K562 (cell line): ENCODE measurements at regions not wholly inside any gene's neighbourhood (a gene's known extent, or its start where the extent isn't known, plus 50 kb on each side); places are given as distances from the start of the nearest gene placed in this dataset.

Experiments used
- ATAC-seq: fragments of 200-7000 bp; cut with Tn5 transposase; 3 replicates; pipeline ENCODE4 v1.9.1; 2020; ENCODE audit warnings: moderate library complexity
- BruUV-seq: library from RNA; stranded (reverse); fragments of 400-500 nt; replicated peaks from 2 replicates; lab custom pipeline; 2021; lab: Mats Ljungman, UMichigan
- CTCF ChIA-PET: fragments of 300-600 bp; formaldehyde crosslinking; extraction: SDS; loops from one replicate; lab custom pipeline; 2021; ENCODE audit warnings: low intra/inter-chr PET ratio; lab: Yijun Ruan, JAX
- POLR2A ChIA-PET: fragments of 300-600, 350-650 bp; sonication (Branson Sonifier 250); formaldehyde crosslinking; extraction: SDS; loops from one replicate; lab custom pipeline; 2021; ENCODE audit warnings: antibody characterized with exemption, inconsistent platforms; lab: Yijun Ruan, JAX
- DNase-seq, 4 experiments: peaks; one replicate each; pipeline versions ENCODE4 v3.0.0 to v3.0.0-alpha.2; 2011 to 2018; ENCODE audit warnings: low spot score in 3 of 4, mixed read lengths in 3 of 4; ENCODE audit errors: extremely low read depth in 1 of 4
- FAIRE-seq: peaks from 2 replicates; lab custom pipeline; 2011; peaks lifted over from hg19 to GRCh38; lab: Jason Lieb, UNC
- H2AFZ ChIP-seq: 2 replicates; pipeline ENCODE4 v1.6.0; 2011; ENCODE audit warnings: low read depth, low read length, control low read depth, inconsistent platforms
- H3K27ac ChIP-seq: fragments of 200-600 bp; 3 replicates; pipeline ENCODE4 v1.8.0; 2011; ENCODE audit warnings: low read depth, mild to moderate bottlenecking, control low read depth, inconsistent platforms, low read length, moderate library complexity, mixed read lengths; ENCODE audit errors: extremely low read depth
- H3K27me3 ChIP-seq, 2 experiments: fragments of 300-600 bp in 1 of 2; 2 replicates in 1 of 2; 3 replicates in 1 of 2; pipeline versions ENCODE4 v1.6.0 to v1.8.0; 2011; ENCODE audit warnings: inconsistent platforms in 2 of 2, low read length in 2 of 2, mild to moderate bottlenecking in 1 of 2, mixed read lengths in 1 of 2, moderate library complexity in 1 of 2; ENCODE audit not compliant: control insufficient read depth in 2 of 2, insufficient read depth in 2 of 2
- H3K36me3 ChIP-seq: fragments of 300-600 bp; 3 replicates; pipeline ENCODE4 v1.8.0; 2011; ENCODE audit warnings: mild to moderate bottlenecking, low read length, inconsistent platforms; ENCODE audit not compliant: control insufficient read depth, insufficient read depth
- H3K4me1 ChIP-seq, 2 experiments: fragments of 200-600 bp in 1 of 2; replicated peaks in 1 of 2; 2 replicates in 1 of 2; 3 replicates in 1 of 2; pipeline versions ENCODE4 v1.5.1 to v1.8.0; 2011; ENCODE audit warnings: inconsistent platforms in 2 of 2, low read length in 2 of 2, mild to moderate bottlenecking in 1 of 2, mixed read lengths in 1 of 2, moderate library complexity in 1 of 2; ENCODE audit not compliant: control insufficient read depth in 2 of 2, insufficient read depth in 2 of 2
- H3K4me2 ChIP-seq: 2 replicates; pipeline ENCODE4 v1.6.1; 2011; ENCODE audit warnings: low read length, control low read depth, inconsistent platforms, mixed read lengths; ENCODE audit not compliant: insufficient read depth
- H3K4me3 ChIP-seq: fragments of 200-600 bp; sonication (generic), shearing (Covaris generic); 2 replicates; pipeline ENCODE4 v1.5.1; 2016; ENCODE audit warnings: control low read depth, inconsistent platforms
- H3K79me2 ChIP-seq: fragments of 200-600 bp; 3 replicates; pipeline ENCODE4 v1.8.0; 2011; ENCODE audit warnings: low read length, inconsistent platforms; ENCODE audit not compliant: control insufficient read depth, insufficient read depth
- H3K9ac ChIP-seq, 2 experiments: 2 replicates each; pipeline versions ENCODE4 v1.6.0 to v1.6.1; 2011; ENCODE audit warnings: low read depth in 2 of 2, low read length in 2 of 2, control low read depth in 1 of 2, inconsistent platforms in 1 of 2, mild to moderate bottlenecking in 1 of 2, mixed read lengths in 1 of 2; ENCODE audit not compliant: insufficient read depth in 1 of 2
- H3K9me1 ChIP-seq: one replicate; pipeline ENCODE4 v1.6.0; 2011; ENCODE audit warnings: inconsistent platforms, mild to moderate bottlenecking, low read length, moderate library complexity; ENCODE audit not compliant: control insufficient read depth, insufficient read depth
- H3K9me3 ChIP-seq: replicated peaks from 2 replicates; pipeline ENCODE4 v1.5.1; 2011; ENCODE audit warnings: low read depth, low read length, inconsistent platforms; ENCODE audit not compliant: control insufficient read depth, insufficient read depth
- H4K20me1 ChIP-seq: replicated peaks from 2 replicates; pipeline ENCODE4 v1.6.1; 2011; ENCODE audit warnings: low read length, inconsistent platforms, mixed read lengths; ENCODE audit not compliant: control insufficient read depth, insufficient read depth
- ARNT ChIP-seq, 2 experiments: fragments of 450-650 bp; IDR thresholded peaks; 2 replicates each; pipeline ENCODE4 v1.6.1; 2016; ENCODE audit warnings: mild to moderate bottlenecking in 1 of 2
- CBFA2T3 ChIP-seq: fragments of 450-650 bp; IDR thresholded peaks from 2 replicates; pipeline ENCODE4 v1.6.1; 2017
- CHD4 ChIP-seq: fragments of 200-600 bp; sonication (generic); IDR thresholded peaks from 3 replicates; pipeline ENCODE4 v1.6.1; 2012; ENCODE audit warnings: low read depth, mild to moderate bottlenecking, mixed read lengths, low read length, inconsistent platforms; ENCODE audit not compliant: insufficient read depth, insufficient replicate concordance, poor library complexity, severe bottlenecking
- E2F5 ChIP-seq: sonication (generic); formaldehyde crosslinking; IDR thresholded peaks from 2 replicates; pipeline ENCODE4 v1.8.0; 2022; ENCODE audit warnings: mild to moderate bottlenecking, missing genetic modification reagents
- ESRRB ChIP-seq: fragments of 250-450 bp; sonication (Bioruptor Pico); IDR thresholded peaks from 2 replicates; pipeline ENCODE4 v1.5.0; 2020; ENCODE audit warnings: mild to moderate bottlenecking, moderate library complexity, borderline replicate concordance
- HOXB6 ChIP-seq: fragments of 250-450 bp; sonication (Bioruptor Pico); IDR thresholded peaks from 2 replicates; pipeline ENCODE4 v1.5.1; 2022; ENCODE audit warnings: mild to moderate bottlenecking, borderline replicate concordance
- NR2C2 ChIP-seq, 2 experiments: fragments of 200-800 bp in 1 of 2; sonication (Bioruptor generic) in 1 of 2; sonication (generic) in 1 of 2; formaldehyde crosslinking in 1 of 2; IDR thresholded peaks; 2 replicates each; pipeline versions ENCODE4 v1.6.1 to v1.8.0; 2016 to 2022; ENCODE audit warnings: mild to moderate bottlenecking in 1 of 2, missing compliant biosample characterization in 1 of 2, missing genetic modification characterization in 1 of 2, missing genetic modification reagents in 1 of 2
- PHB2 ChIP-seq: fragments of 450-650 bp; IDR thresholded peaks from 2 replicates; pipeline ENCODE4 v1.6.1; 2017; ENCODE audit warnings: low read depth
- PREB ChIP-seq: sonication (generic); formaldehyde crosslinking; IDR thresholded peaks from 2 replicates; pipeline ENCODE4 v1.8.1; 2023; ENCODE audit warnings: mild to moderate bottlenecking, missing genetic modification reagents
- SUPT5H ChIP-seq: fragments of 450-650 bp; IDR thresholded peaks from 2 replicates; pipeline ENCODE4 v1.6.1; 2016
- ZNF134 ChIP-seq: fragments of 250-450 bp; sonication (Bioruptor Pico); conservative IDR thresholded peaks from 2 replicates; pipeline ENCODE4 v1.4.0; 2020
- ZNF212 ChIP-seq: fragments of 450-650 bp; formaldehyde crosslinking; IDR thresholded peaks from 2 replicates; pipeline ENCODE4 v1.4.0; 2020; ENCODE audit warnings: mild to moderate bottlenecking
- ZNF445 ChIP-seq: fragments of 250-450 bp; sonication (Bioruptor Pico); IDR thresholded peaks from 2 replicates; pipeline ENCODE4 v1.4.0; 2020; ENCODE audit warnings: low read depth, mild to moderate bottlenecking, moderate library complexity
- ZNF75A ChIP-seq: fragments of 450-650 bp; formaldehyde crosslinking; IDR thresholded peaks from 2 replicates; pipeline ENCODE4 v1.4.0; 2020; ENCODE audit warnings: mild to moderate bottlenecking
- ZSCAN32 ChIP-seq: fragments of 450-650 bp; formaldehyde crosslinking; IDR thresholded peaks from 2 replicates; pipeline ENCODE4 v1.4.0; 2020; ENCODE audit warnings: mild to moderate bottlenecking, moderate library complexity
- WGBS: fragments of 100-300 bp; shearing (Covaris generic); methylation state at CpG from one replicate; pipeline ENCODE4 v1.1.6; 2016; ENCODE audit warnings: low coverage, mixed read lengths; ENCODE audit not compliant: insufficient coverage; ENCODE audit errors: missing lambda C conversion rate; 5-methylcytosine and 5-hydroxymethylcytosine counted together
- in situ Hi-C: fragments of 300-500 bp; cut with MboI; formaldehyde crosslinking; loops from 4 replicates; pipeline ENCODE4 v1.15.0; 2018; ENCODE audit warnings: inconsistent platforms, mixed read lengths
- intact Hi-C: fragments of 100-400 bp; cut with micrococcal nuclease; formaldehyde crosslinking; loops from 2 replicates; pipeline ENCODE4 v1.14.2; 2022
- TF ChIP-seq, protein P1 (sequence below): sonication (generic); formaldehyde crosslinking; IDR thresholded peaks from 2 replicates; pipeline ENCODE4 v1.8.0; 2022; ENCODE audit warnings: mild to moderate bottlenecking, missing genetic modification reagents
- TF ChIP-seq, protein P2 (sequence below): fragments of 450-650 bp; formaldehyde crosslinking; IDR thresholded peaks from 2 replicates; pipeline ENCODE4 v1.4.0; 2020; ENCODE audit warnings: mild to moderate bottlenecking, moderate library complexity
- TF ChIP-seq, protein P3 (sequence below): fragments of 250-450 bp; sonication (Bioruptor Pico); IDR thresholded peaks from 2 replicates; pipeline ENCODE4 v1.6.1; 2021; ENCODE audit warnings: mild to moderate bottlenecking
- TF ChIP-seq, protein P4 (sequence below): fragments of 450-650 bp; formaldehyde crosslinking; IDR thresholded peaks from 2 replicates; pipeline ENCODE4 v1.4.0; 2020; ENCODE audit warnings: mild to moderate bottlenecking, moderate library complexity

DNA sequence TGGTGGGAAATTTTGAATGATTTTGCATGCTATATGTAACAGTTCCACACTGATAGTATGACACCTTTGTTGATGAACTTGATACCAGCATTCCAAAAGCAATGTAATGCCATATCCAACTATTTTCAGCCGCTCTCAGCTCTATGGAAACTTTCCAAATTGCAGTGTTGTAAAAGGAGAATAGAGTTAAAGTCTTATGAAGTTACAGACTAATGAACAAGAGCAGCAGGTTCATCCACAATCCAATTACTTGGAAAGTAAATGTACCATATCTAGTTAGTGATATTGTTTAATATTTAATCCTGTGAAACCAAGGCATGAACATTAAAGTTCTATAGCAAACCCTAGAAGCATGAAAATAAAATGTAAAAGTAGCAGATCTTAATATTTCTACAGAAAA is 418.2 kb downstream of the TUSC1 start:
- Histone ChIP-seq H2AFZ (no peak overlapping the region), H3K9me3 (no peaks in the 10 kb centered on the region), H3K27me3 (no peaks in the 10 kb centered on the region), H3K27ac (no peak overlapping the region), H3K9ac (no peak overlapping the region), H3K4me3 (no peak overlapping the region), H3K4me1 (no peaks in the 10 kb centered on the region), H3K4me2 (no peak overlapping the region), H4K20me1 (no peaks in the 10 kb centered on the region), H3K36me3 (no peaks in the 10 kb centered on the region), H3K79me2 (no peaks in the 10 kb centered on the region), H3K9me1 (no peaks in the 10 kb centered on the region)
- in situ Hi-C loops (no loop called here), intact Hi-C loops (no loop called here)
- BruUV-seq: no TSS peak
- WGBS: no CpG with 5 or more reads among the region's 1 CpG
- FAIRE-seq (no peak), ATAC-seq (no peak), DNase-seq (no peak)
- ChIA-PET CTCF (no interaction called here), POLR2A (no interaction called here)
- TF ChIP-seq ZNF212 (CRISPR knock-in tag) (no peak), HOXB6 (CRISPR knock-in tag) (no peak), ARNT (IDR thresholded peaks at IDR 0.05) (no peak), PHB2 (no peak), ZNF445 (no peak), CHD4 (no peak), ZNF75A (CRISPR knock-in tag) (no peak), E2F5 (no peak), NR2C2 (CRISPR knock-in tag; IDR thresholded peaks at IDR 0.05) (no peak), NR2C2 (tag; IDR thresholded peaks at IDR 0.05) (no peak), SUPT5H (no peak), ZSCAN32 (CRISPR knock-in tag) (no peak), PREB (no peak), CBFA2T3 (no peak), ESRRB (CRISPR knock-in tag) (no peak), ZNF134 (no peak)
- TF ChIP-seq, protein P1, sequence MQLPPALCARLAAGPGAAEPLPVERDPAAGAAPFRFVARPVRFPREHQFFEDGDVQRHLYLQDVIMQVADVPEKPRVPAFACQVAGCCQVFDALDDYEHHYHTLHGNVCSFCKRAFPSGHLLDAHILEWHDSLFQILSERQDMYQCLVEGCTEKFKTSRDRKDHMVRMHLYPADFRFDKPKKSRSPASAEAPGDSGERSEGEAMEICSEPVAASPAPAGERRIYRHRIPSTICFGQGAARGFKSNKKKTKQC: no peak
- TF ChIP-seq, protein P2, sequence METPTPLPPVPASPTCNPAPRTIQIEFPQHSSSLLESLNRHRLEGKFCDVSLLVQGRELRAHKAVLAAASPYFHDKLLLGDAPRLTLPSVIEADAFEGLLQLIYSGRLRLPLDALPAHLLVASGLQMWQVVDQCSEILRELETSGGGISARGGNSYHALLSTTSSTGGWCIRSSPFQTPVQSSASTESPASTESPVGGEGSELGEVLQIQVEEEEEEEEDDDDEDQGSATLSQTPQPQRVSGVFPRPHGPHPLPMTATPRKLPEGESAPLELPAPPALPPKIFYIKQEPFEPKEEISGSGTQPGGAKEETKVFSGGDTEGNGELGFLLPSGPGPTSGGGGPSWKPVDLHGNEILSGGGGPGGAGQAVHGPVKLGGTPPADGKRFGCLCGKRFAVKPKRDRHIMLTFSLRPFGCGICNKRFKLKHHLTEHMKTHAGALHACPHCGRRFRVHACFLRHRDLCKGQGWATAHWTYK (CRISPR knock-in tag): no peak
- TF ChIP-seq, protein P3, sequence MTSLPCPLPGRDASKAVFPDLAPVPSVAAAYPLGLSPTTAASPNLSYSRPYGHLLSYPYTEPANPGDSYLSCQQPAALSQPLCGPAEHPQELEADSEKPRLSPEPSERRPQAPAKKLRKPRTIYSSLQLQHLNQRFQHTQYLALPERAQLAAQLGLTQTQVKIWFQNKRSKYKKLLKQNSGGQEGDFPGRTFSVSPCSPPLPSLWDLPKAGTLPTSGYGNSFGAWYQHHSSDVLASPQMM (CRISPR knock-in tag): no peak
- TF ChIP-seq, protein P4, sequence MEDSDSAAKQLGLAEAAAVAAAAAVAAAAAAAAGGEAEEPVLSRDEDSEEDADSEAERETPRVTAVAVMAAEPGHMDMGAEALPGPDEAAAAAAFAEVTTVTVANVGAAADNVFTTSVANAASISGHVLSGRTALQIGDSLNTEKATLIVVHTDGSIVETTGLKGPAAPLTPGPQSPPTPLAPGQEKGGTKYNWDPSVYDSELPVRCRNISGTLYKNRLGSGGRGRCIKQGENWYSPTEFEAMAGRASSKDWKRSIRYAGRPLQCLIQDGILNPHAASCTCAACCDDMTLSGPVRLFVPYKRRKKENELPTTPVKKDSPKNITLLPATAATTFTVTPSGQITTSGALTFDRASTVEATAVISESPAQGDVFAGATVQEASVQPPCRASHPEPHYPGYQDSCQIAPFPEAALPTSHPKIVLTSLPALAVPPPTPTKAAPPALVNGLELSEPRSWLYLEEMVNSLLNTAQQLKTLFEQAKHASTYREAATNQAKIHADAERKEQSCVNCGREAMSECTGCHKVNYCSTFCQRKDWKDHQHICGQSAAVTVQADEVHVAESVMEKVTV (CRISPR knock-in tag): no peak
